Epithelial cell of esophagus (primary cell): ENCODE measurements at regions not wholly inside any gene's neighbourhood (a gene's known extent, or its start where the extent isn't known, plus 50 kb on each side); places are given as distances from the start of the nearest gene placed in this dataset.

ENCODE experiments used
- DNase-seq: peaks from one replicate; pipeline ENCODE4 v3.0.0; 2010; ENCODE audit warnings: low read depth
- H3K4me3 ChIP-seq: 2 replicates; pipeline ENCODE4 v1.5.1; 2011; ENCODE audit warnings: mild to moderate bottlenecking, low read length, control low read depth
- CTCF ChIP-seq: IDR thresholded peaks from 2 replicates; pipeline ENCODE4 v1.5.1; 2011; ENCODE audit warnings: low read depth, mild to moderate bottlenecking, low read length, control low read depth, inconsistent platforms; ENCODE audit not compliant: insufficient read depth; ENCODE audit errors: missing control alignments

DNA sequence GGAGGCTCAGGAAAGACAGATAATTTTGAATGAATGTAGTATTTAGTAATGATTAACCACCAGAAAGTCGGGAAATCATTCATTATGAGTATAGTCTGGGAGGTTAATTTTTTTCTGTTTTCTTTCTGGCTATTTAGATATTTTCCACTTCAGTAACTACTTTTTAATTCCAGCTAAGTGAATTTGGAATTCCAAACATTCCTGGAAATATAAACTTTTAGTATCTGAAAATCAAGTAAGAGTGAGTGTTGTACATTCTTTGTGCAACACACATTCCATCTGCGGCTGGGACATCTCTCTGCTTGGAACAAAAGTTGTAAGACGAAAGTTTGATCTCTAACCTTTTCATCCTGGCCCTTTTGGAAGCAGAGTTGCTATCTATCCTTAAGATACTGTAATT, 275.7 kb upstream of the SPRED2 start:
- no peak for DNase-seq
- H3K4me3 ChIP-seq = no peak overlapping the region
- no peak for TF ChIP-seq CTCF

GRCh38 chr2:65706411-65706810, 274.0 kb upstream of the SPRED2 start:
- H3K4me3 ChIP-seq = no peak overlapping the region
- no peak for DNase-seq
- no peak for TF ChIP-seq CTCF

DNA sequence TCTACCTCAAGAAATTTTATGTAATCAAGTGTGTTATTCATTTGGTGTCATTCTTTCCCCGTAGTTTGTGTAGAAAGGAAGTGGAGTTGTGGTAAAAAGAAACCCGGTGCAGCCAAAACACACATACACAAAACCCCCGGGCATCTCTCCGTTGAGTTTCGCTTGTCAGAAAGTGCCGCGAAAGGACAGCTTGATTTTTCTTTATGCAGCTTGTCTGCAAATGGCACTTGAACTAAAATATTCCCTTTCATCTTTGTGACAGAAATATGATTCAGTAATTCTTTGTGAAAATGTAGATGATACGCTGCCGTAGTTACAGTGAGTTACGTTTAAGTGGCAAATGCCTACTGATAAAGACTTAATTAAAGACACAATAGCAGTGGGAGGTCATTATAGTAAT, 268.8 kb upstream of the SPRED2 start:
- no peak for TF ChIP-seq CTCF
- no peak overlapping the region for H3K4me3 ChIP-seq
- DNase-seq = no peak

- TF ChIP-seq CTCF = no peak
- no peak for DNase-seq
- no peak overlapping the region for H3K4me3 ChIP-seq
Observed at GRCh38 chr2:65700720-65701119, 268.3 kb upstream of the SPRED2 start.

DNA sequence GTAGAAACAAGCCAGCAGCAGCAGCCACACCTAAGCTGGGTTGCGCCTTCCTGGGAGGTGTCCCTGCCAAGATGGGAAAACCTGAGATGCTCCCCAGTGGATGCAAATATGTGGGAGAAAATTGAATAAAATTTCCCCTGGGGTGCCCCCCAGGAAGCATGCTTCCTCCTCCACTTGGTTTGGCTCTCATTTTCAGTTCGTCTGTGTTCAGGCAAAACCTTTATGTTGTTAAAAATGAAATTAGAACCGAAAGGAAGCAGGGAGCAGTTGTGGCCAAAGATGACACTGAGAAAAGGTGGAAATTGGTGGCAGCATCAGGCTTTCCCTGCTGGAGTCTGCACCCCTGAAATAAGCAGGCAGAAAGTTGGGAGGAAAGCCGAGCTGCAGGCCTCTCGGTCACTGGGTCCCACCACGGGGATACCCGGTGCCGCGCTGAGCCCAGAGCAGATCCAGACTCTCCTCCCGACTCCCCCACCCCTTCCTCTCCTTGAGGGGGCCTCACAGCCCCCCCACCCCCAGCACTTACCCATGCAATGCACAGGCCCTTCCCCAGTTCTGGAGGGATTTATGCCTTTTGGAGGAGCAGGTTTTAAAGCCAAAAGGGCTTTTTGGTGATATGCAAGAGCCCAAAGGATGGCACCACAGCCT, 267.7 kb upstream of the SPRED2 start:
- DNase-seq = no peak
- no peak for TF ChIP-seq CTCF
- no peak overlapping the region for H3K4me3 ChIP-seq

DNA sequence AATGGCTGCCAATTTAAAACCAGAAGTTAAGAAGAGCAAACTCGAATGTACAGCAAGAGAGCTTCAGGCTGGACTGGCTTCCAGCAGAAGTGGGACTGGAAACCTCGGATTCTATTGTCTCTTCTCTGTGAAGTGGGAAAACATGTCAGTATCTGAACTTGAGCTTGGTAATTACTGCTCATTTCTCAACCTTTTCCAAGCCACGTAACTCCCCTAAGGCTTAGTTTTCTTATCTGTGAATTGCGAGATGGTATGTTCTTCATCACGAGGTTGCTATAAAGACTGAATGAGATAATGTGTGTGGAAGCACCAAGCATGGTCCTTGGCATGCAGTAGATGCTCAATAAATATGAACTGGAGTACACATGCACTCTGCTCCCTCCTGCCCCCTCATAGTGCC, 259.4 kb upstream of the SPRED2 start:
- no peak overlapping the region for H3K4me3 ChIP-seq
- no peak for TF ChIP-seq CTCF
- no peak for DNase-seq

DNA sequence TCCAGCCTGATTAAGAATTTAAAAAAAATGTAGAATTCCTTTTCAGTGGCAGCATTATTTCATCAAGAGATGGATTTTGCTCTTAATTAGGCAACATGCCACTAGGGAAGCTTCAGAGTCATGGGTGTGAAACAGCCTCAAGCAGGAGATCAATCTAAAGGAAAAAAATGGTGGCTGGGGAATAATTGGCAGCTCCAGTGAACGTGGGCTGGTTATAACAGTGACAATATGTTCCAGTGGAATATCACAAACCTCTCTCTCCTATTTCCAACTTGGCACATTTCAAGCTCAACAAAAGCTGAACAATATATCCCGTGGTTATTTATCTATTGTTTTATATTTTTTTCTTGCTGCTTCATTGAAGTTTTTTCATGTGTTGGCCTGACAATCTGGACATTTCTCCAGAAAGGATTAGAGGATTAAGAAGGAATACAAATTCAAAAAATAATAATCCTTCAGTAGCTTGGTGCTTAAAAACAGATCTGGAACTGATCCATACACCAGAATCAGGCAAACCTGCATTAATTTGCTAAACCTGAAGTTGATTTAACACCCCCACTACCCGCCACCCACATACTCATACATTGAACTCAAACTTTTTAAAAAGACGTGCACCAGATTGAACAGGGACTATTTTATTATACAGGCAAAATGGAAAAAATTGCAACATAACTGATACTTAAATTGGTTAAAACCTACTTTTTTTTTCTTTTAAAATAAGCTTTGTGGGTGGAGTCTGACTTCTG, 255.9 kb upstream of the SPRED2 start:
- TF ChIP-seq CTCF = no peak
- DNase-seq = no peak

More for the DNA sequence above, 255.9 kb upstream of the SPRED2 start:
- H3K4me3 ChIP-seq = no peak overlapping the region
